Parathyroid adenoma (tissue), 2 donors: ENCODE measurements at regions not wholly inside any gene's neighbourhood (a gene's known extent, or its start where the extent isn't known, plus 50 kb on each side); places are given as distances from the start of the nearest gene placed in this dataset.

Experiments used
- H2AFZ ChIP-seq: fragments of 300-600 bp; sonication (generic); one replicate; pipeline ENCODE4 v1.7.0; 2017; ENCODE audit warnings: antibody characterized with exemption, mild to moderate bottlenecking
- H3K27ac ChIP-seq: fragments of 300-600 bp; sonication (generic); one replicate; pipeline ENCODE4 v1.7.0; 2017
- H3K27me3 ChIP-seq: fragments of 300-600 bp; sonication (generic); one replicate; pipeline ENCODE4 v1.7.0; 2017; ENCODE audit warnings: low read length; ENCODE audit not compliant: control insufficient read depth, insufficient read depth
- H3K36me3 ChIP-seq: fragments of 300-600 bp; sonication (generic); one replicate; pipeline ENCODE4 v1.7.0; 2017; ENCODE audit warnings: low read length; ENCODE audit not compliant: control insufficient read depth, insufficient read depth
- H3K4me1 ChIP-seq: fragments of 300-600 bp; sonication (generic); one replicate; pipeline ENCODE4 v1.7.0; 2017; ENCODE audit warnings: control low read depth
- H3K4me2 ChIP-seq: fragments of 300-600 bp; sonication (generic); one replicate; pipeline ENCODE4 v1.7.0; 2017; ENCODE audit warnings: low read length
- H3K4me3 ChIP-seq: fragments of 300-600 bp; sonication (generic); one replicate; pipeline ENCODE4 v1.7.0; 2017; ENCODE audit warnings: low read depth, low read length
- H3K79me2 ChIP-seq: fragments of 300-600 bp; sonication (generic); one replicate; pipeline ENCODE4 v1.7.0; 2017; ENCODE audit warnings: control low read depth
- H3K9ac ChIP-seq: fragments of 300-600 bp; sonication (generic); one replicate; pipeline ENCODE4 v1.7.0; 2017; ENCODE audit warnings: mild to moderate bottlenecking
- H3K9me3 ChIP-seq: fragments of 300-600 bp; sonication (generic); one replicate; pipeline ENCODE4 v1.7.0; 2017; ENCODE audit warnings: low read length; ENCODE audit not compliant: control insufficient read depth
- TF ChIP-seq, protein P1 (sequence below): fragments of 300-600 bp; sonication (generic); IDR thresholded peaks from one replicate; pipeline ENCODE4 v1.7.0; 2017; ENCODE audit warnings: antibody characterized with exemption, mild to moderate bottlenecking
- donor health status: primary hyperparathyroidism.

DNA sequence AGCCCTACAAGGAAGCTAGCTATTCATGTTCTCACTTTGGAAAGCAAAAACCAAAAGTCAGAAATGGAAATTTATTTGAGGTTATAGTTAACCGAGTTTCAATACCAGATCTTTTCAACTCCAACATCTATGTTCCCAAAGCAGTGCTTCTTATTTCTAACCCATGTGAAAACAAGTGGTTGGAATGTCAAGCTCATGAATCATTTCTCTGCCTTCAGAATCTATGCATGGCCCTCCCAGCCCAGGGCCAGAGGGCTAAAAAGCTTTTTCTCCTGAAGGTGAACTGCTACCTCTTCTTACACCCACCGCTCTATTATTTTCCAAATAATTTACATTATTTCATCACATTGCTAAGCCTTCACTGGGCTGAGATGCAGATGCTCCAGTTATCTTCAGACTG lies 158.4 kb downstream of the SP3 start:
- Histone ChIP-seq H3K9me3 (no peaks in the 10 kb centered on the region), H3K36me3 (no peaks in the 10 kb centered on the region), H3K4me3 (no peak overlapping the region), H2AFZ (no peak overlapping the region), H3K27ac (no peak overlapping the region), H3K9ac (no peak overlapping the region), H3K27me3 (no peaks in the 10 kb centered on the region), H3K4me1 (no peaks in the 10 kb centered on the region), H3K4me2 (no peak overlapping the region), H3K79me2 (no peaks in the 10 kb centered on the region)
- TF ChIP-seq, protein P1, sequence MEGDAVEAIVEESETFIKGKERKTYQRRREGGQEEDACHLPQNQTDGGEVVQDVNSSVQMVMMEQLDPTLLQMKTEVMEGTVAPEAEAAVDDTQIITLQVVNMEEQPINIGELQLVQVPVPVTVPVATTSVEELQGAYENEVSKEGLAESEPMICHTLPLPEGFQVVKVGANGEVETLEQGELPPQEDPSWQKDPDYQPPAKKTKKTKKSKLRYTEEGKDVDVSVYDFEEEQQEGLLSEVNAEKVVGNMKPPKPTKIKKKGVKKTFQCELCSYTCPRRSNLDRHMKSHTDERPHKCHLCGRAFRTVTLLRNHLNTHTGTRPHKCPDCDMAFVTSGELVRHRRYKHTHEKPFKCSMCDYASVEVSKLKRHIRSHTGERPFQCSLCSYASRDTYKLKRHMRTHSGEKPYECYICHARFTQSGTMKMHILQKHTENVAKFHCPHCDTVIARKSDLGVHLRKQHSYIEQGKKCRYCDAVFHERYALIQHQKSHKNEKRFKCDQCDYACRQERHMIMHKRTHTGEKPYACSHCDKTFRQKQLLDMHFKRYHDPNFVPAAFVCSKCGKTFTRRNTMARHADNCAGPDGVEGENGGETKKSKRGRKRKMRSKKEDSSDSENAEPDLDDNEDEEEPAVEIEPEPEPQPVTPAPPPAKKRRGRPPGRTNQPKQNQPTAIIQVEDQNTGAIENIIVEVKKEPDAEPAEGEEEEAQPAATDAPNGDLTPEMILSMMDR, result no peak

DNA sequence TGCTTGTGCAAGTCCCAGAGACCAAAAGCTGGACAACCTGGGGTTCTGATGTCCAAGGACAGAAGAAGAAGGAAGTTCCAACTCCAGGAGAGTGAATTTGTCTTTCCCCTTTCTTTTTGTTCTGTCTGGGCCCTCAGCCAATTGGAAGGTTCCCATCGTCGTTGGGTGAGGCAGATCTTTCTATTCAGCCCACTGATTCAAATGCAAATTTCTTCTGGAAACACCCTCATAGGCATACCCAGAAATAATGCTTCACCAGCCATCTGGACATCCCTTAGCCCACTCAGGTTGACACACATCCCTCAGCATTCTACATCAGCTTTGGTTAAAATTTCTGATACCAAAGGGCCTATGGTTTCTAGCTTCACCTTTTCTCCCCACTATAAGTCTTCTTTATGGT lies 156.5 kb downstream of the SP3 start:
- no peak overlapping the region for H3K4me3 ChIP-seq
- H3K27me3 ChIP-seq, result no peaks in the 10 kb centered on the region
- H3K36me3 ChIP-seq, result no peaks in the 10 kb centered on the region
- no peaks in the 10 kb centered on the region for H3K4me1 ChIP-seq
- TF ChIP-seq, protein P1, result no peak
- no peak overlapping the region for H2AFZ ChIP-seq
- H3K27ac ChIP-seq, result no peak overlapping the region
- H3K4me2 ChIP-seq, result no peak overlapping the region
- no peaks in the 10 kb centered on the region for H3K9me3 ChIP-seq
- H3K79me2 ChIP-seq, result no peaks in the 10 kb centered on the region
- no peak overlapping the region for H3K9ac ChIP-seq

DNA sequence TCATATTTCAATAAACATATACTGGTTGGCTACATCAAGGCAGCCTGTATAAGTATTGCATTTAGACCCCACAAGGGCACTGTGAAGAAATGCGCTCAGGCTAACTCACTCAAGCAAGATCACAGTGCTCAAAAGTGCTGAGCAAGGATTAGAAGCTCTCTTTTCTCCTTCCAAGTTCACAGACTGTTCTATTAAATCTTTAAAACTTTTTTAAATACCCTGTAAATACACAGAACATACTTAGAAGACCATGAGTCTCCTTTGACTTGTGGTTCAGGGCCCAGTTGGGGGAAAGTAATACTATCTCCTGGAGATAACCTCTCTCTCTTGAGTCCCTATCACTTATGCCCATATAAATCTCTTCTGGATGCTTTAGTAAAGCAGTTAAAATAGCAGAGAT lies 152.9 kb downstream of the SP3 start:
- TF ChIP-seq, protein P1, result no peak
- Histone ChIP-seq H3K4me2 (no peak overlapping the region), H3K4me3 (no peak overlapping the region), H3K9ac (no peak overlapping the region), H3K27me3 (no peaks in the 10 kb centered on the region), H3K27ac (no peak overlapping the region), H2AFZ (no peak overlapping the region), H3K36me3 (no peaks in the 10 kb centered on the region), H3K79me2 (no peaks in the 10 kb centered on the region), H3K4me1 (no peaks in the 10 kb centered on the region), H3K9me3 (no peaks in the 10 kb centered on the region)

DNA sequence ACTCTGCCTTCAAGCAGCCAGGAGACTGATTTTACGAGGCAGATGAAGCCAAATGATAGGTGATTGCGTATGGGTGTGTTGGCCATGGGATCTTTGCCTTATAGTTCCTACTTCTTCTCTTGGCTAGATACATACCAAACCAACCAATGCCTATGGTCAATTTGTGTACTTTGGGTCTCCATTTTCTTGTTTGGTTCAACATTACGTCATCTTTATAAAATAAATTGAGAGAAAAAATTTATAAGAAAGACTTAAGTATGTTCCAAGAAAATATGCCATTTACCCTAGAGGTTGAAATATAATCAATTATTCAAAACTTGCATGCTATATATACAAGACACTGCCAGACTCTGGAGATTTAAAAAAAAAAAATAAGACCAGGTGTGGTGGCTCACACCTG lies 150.9 kb downstream of the SP3 start:
- Histone ChIP-seq H3K27ac (no peak overlapping the region), H3K4me2 (no peak overlapping the region), H3K4me1 (no peaks in the 10 kb centered on the region), H3K36me3 (no peaks in the 10 kb centered on the region), H3K4me3 (no peak overlapping the region), H3K27me3 (no peaks in the 10 kb centered on the region), H3K9ac (no peak overlapping the region), H3K79me2 (no peaks in the 10 kb centered on the region), H3K9me3 (no peaks in the 10 kb centered on the region), H2AFZ (no peak overlapping the region)
- TF ChIP-seq, protein P1, result no peak

DNA sequence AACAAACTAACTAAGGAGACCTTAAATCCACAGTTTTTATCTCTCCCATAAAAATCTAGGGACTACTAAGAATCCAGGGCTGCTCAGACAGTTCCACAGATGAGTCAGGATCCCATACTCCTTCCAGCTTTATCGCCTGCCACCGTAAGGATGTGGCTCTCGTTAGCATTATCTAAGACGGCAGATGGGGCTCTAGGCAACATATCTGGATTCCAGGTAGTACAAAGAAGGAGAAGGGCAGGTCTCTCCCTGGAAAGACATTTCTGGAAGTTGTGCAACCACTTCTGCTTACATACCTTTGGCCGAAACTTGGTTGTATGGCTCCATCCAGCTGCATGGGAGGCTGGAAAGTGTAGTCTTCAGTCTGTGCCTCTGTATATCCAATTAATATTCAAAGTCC lies 149.4 kb downstream of the SP3 start:
- H3K36me3 ChIP-seq, result no peaks in the 10 kb centered on the region
- TF ChIP-seq, protein P1, result no peak

More for the DNA sequence above, 149.4 kb downstream of the SP3 start:
- H3K4me3 ChIP-seq, result no peak overlapping the region
- no peaks in the 10 kb centered on the region for H3K79me2 ChIP-seq
- no peaks in the 10 kb centered on the region for H3K9me3 ChIP-seq
- no peak overlapping the region for H3K4me2 ChIP-seq
- H3K27ac ChIP-seq, result no peak overlapping the region
- H2AFZ ChIP-seq, result no peak overlapping the region
- no peaks in the 10 kb centered on the region for H3K27me3 ChIP-seq
- H3K4me1 ChIP-seq, result no peaks in the 10 kb centered on the region
- no peak overlapping the region for H3K9ac ChIP-seq
